Suprapubic skin (tissue), 4 donors: ENCODE measurements at regions not wholly inside any gene's neighbourhood (a gene's known extent, or its start where the extent isn't known, plus 50 kb on each side); places are given as distances from the start of the nearest gene placed in this dataset.
"Not testable (repeated sequence)": the region's sequence is repeated elsewhere in the genome, so short reads cannot be mapped to it uniquely, and the experiment has no call there.

Source experiments
- DNase-seq, 2 donors: peaks; one replicate each; pipeline ENCODE4 v3.0.0-alpha.2; 2019; ENCODE audit warnings: low spot score in 2 of 2
- H3K27ac ChIP-seq: fragments of 200-600 bp; sonication (generic); one replicate; pipeline ENCODE4 v1.5.1; 2019
- H3K27me3 ChIP-seq: fragments of 200-600 bp; sonication (generic); one replicate; pipeline ENCODE4 v1.5.1; 2019
- H3K36me3 ChIP-seq: fragments of 200-600 bp; sonication (generic); one replicate; pipeline ENCODE4 v1.5.1; 2019
- H3K4me1 ChIP-seq: fragments of 200-600 bp; sonication (generic); one replicate; pipeline ENCODE4 v1.5.1; 2019
- H3K4me3 ChIP-seq: fragments of 200-600 bp; sonication (generic); one replicate; pipeline ENCODE4 v1.5.1; 2019; ENCODE audit warnings: mild to moderate bottlenecking
- H3K9me3 ChIP-seq: fragments of 200-600 bp; sonication (generic); one replicate; pipeline ENCODE4 v1.5.1; 2019
- EP300 ChIP-seq: sonication (generic); formaldehyde crosslinking; IDR thresholded peaks from one replicate; pipeline ENCODE4 v1.6.1; 2017; ENCODE audit warnings: antibody characterized with exemption
- POLR2A ChIP-seq, 2 donors: fragments of 450-650 bp; IDR thresholded peaks; one replicate each; pipeline ENCODE4 v1.6.1; 2017; ENCODE audit warnings: antibody characterized with exemption in 2 of 2, mild to moderate bottlenecking in 2 of 2, moderate library complexity in 2 of 2
- POLR2AphosphoS5 ChIP-seq, 3 donors: sonication (generic); formaldehyde crosslinking; IDR thresholded peaks; one replicate each; pipeline ENCODE4 v1.6.1; 2017; ENCODE audit warnings: antibody characterized with exemption in 3 of 3
- WGBS: methylation state at CpG from one replicate; pipeline ENCODE4 v1.1.5; 2018; 5-methylcytosine and 5-hydroxymethylcytosine counted together
- TF ChIP-seq, protein P1 (sequence below), 2 donors: fragments of 200-600 bp in 1 of 2; fragments of 450-650 bp in 1 of 2; sonication (generic) in 1 of 2; IDR thresholded peaks; one replicate each; pipeline ENCODE4 v1.5.1; 2016 to 2019; ENCODE audit warnings: antibody characterized with exemption in 2 of 2, mild to moderate bottlenecking in 1 of 2, moderate library complexity in 1 of 2

DNA sequence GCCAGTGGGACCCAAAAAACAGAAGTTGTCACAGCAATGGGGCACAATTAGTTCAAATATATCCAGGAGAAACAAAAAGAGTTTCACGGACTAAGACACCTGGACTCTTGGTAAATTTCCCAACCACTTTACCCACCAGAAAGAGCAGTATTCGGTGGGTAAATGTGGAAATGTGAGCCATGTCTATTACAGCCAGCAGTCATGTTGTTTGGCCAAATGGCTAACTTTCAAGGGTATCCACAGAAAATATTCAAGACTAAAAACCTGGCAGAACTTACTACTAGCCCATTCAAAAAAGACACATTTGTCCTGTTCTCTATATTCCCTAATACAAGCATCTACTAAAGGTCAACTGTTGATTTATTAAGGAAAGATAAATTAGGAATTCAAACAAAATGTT, 1296.0 kb upstream of the NXPH2 start:
- no peaks in the 10 kb centered on the region for H3K4me1 ChIP-seq
- H3K27me3 ChIP-seq: no peaks in the 10 kb centered on the region
- TF ChIP-seq POLR2AphosphoS5 (IDR thresholded peaks at IDR 0.05) (no peak), EP300 (no peak), POLR2A (IDR thresholded peaks at IDR 0.05) (no peak)
- TF ChIP-seq, protein P1, sequence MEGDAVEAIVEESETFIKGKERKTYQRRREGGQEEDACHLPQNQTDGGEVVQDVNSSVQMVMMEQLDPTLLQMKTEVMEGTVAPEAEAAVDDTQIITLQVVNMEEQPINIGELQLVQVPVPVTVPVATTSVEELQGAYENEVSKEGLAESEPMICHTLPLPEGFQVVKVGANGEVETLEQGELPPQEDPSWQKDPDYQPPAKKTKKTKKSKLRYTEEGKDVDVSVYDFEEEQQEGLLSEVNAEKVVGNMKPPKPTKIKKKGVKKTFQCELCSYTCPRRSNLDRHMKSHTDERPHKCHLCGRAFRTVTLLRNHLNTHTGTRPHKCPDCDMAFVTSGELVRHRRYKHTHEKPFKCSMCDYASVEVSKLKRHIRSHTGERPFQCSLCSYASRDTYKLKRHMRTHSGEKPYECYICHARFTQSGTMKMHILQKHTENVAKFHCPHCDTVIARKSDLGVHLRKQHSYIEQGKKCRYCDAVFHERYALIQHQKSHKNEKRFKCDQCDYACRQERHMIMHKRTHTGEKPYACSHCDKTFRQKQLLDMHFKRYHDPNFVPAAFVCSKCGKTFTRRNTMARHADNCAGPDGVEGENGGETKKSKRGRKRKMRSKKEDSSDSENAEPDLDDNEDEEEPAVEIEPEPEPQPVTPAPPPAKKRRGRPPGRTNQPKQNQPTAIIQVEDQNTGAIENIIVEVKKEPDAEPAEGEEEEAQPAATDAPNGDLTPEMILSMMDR (IDR thresholded peaks at IDR 0.05): no peak
- no peaks in the 10 kb centered on the region for H3K36me3 ChIP-seq
- 85% methylated on average over 2 of the region's 2 CpGs for WGBS
- H3K9me3 ChIP-seq: no peaks in the 10 kb centered on the region
- H3K27ac ChIP-seq: no peak overlapping the region
- no peak for DNase-seq
- H3K4me3 ChIP-seq: no peak overlapping the region

DNA sequence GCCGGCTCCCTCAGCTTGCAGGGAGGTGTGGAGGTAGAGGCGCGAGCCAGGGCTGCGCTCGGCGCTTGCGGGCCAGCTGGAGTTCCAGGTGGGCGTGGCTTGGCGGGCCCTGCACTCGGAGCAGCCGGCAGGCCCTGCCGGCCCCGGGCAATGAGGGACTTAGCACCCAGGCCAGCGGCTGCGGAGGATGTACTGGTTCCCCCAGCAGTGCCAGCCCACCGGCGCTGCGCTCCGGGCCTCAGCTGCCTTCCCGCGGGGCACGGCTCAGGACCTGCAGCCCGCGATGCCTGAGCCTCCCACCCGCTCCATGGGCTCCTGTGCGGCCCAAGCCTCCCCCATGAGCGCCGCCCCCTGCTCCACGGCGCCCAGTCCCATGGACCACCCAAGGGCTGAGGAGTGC, 1293.6 kb upstream of the NXPH2 start:
- H3K27ac ChIP-seq, DNase-seq, H3K9me3 ChIP-seq, H3K27me3 ChIP-seq, H3K4me1 ChIP-seq, H3K36me3 ChIP-seq, H3K4me3 ChIP-seq: not testable (repeated sequence)
- no CpG with 5 or more reads among the region's 30 CpGs for WGBS

DNA sequence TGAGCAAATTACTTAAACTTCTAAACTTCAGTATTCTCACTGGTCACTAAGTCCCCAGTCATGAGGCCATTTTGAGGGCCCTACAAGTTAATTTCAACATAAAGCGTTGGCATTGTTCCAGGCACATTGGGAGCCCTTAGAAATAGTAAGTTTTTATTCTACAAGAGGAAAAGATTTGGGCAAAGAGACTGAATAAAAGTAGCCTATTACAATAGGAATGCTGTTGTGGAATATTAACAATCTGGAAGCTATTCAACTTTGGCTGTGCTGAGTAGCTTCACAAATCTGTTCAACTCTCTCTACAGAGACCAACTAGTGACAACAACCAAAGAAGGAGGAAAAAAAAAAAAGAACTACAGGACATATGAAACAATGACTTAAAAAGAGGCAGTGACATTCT, 1287.5 kb upstream of the NXPH2 start:
- TF ChIP-seq POLR2A (IDR thresholded peaks at IDR 0.05) (no peak), POLR2AphosphoS5 (IDR thresholded peaks at IDR 0.05) (no peak), EP300 (no peak)
- TF ChIP-seq, protein P1 (IDR thresholded peaks at IDR 0.05): no peak
- WGBS: 67% methylated on average over 1 of the region's 1 CpG
- no peaks in the 10 kb centered on the region for H3K36me3 ChIP-seq
- no peak for DNase-seq
- no peaks in the 10 kb centered on the region for H3K4me1 ChIP-seq
- no peaks in the 10 kb centered on the region for H3K9me3 ChIP-seq
- no peaks in the 10 kb centered on the region for H3K27me3 ChIP-seq
- no peak overlapping the region for H3K4me3 ChIP-seq
- H3K27ac ChIP-seq: no peak overlapping the region

DNA sequence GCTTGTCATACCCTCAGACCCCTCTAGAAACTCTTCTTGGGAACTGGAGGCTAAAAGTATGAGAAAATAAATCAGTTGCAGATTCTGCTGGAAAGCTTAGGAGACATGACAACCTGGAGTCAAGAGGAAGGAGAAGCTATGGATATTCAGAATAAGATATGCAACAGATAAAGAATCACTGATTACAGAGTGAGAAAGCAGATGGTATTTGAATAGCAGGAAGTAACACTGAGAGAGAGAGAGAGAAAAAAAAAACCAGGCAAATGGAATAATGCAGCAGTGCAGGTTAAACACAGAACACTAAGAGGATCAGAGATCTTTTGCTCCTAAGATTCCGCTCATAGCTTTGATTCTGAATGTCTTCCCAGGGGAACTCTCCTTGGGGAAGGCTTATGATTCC, 1284.1 kb upstream of the NXPH2 start:
- TF ChIP-seq POLR2A (IDR thresholded peaks at IDR 0.05) (no peak), EP300 (no peak), POLR2AphosphoS5 (IDR thresholded peaks at IDR 0.05) (no peak)
- TF ChIP-seq, protein P1 (IDR thresholded peaks at IDR 0.05): no peak
- no peak overlapping the region for H3K27ac ChIP-seq
- H3K27me3 ChIP-seq: no peaks in the 10 kb centered on the region
- no peak overlapping the region for H3K4me3 ChIP-seq
- H3K4me1 ChIP-seq: no peaks in the 10 kb centered on the region
- WGBS: 97% methylated on average over 1 of the region's 1 CpG
- no peaks in the 10 kb centered on the region for H3K36me3 ChIP-seq
- no peaks in the 10 kb centered on the region for H3K9me3 ChIP-seq
- no peak for DNase-seq

DNA sequence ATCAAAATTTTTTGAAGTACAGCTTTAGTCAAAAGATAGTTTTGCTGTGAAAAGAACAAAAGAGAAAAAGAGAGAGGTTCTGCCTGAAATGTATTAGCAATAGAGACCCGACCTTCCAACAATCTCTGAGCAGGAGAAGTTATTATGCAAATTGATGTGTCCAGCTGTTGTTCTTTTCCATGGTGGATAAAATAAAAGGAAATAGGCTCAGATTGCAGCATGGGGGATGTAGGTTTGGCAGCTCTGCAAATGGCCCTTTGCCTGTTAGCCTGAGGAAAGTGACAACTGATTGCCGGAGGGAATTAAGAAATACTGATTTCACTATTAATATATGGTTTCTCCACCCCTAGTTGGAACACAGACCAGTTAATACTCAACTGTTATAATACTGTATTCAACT, 1283.2 kb upstream of the NXPH2 start:
- TF ChIP-seq, protein P1 (IDR thresholded peaks at IDR 0.05): no peak
- no peak for TF ChIP-seq POLR2AphosphoS5 (IDR thresholded peaks at IDR 0.05)
- no peak for TF ChIP-seq EP300
- no peak for TF ChIP-seq POLR2A (IDR thresholded peaks at IDR 0.05)
- H3K27ac ChIP-seq: no peak overlapping the region
- no peaks in the 10 kb centered on the region for H3K9me3 ChIP-seq
- no peaks in the 10 kb centered on the region for H3K4me1 ChIP-seq
- WGBS: 39% methylated on average over 2 of the region's 2 CpGs
- no peaks in the 10 kb centered on the region for H3K36me3 ChIP-seq
- no peak overlapping the region for H3K4me3 ChIP-seq
- no peak for DNase-seq
- no peaks in the 10 kb centered on the region for H3K27me3 ChIP-seq

DNA sequence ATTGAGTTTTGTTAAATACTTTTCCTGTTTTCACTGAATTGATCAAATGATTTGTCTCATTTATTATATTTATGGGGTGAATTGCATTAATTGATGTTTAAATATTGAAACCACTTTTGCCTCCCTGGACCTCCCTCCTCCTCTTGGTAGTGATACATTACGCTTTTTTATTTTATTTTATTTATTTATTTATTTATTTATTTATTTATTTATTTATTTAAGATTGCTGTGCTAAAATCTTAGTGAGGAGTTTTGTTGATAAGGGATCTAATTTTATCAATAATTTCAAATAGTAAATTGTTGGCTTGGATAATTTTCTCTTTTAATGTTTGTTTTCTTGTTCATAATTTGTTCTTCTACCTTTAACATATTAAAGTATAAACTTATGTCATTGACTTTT, 1281.0 kb upstream of the NXPH2 start:
- Histone ChIP-seq H3K4me1 (no peaks in the 10 kb centered on the region), H3K36me3 (no peaks in the 10 kb centered on the region), H3K27me3 (no peaks in the 10 kb centered on the region), H3K4me3 (no peak overlapping the region), H3K9me3 (no peaks in the 10 kb centered on the region), H3K27ac (no peak overlapping the region)
- TF ChIP-seq POLR2AphosphoS5 (IDR thresholded peaks at IDR 0.05): no peak
- no peak for TF ChIP-seq POLR2A (IDR thresholded peaks at IDR 0.05)
- TF ChIP-seq EP300: no peak
- TF ChIP-seq, protein P1 (IDR thresholded peaks at IDR 0.05): no peak
- DNase-seq: no peak
- WGBS: 95% methylated on average over 1 of the region's 1 CpG
